Natural killer cell treated with Interleukin-12 subunit alpha and Interleukin-12 subunit beta and Interleukin-15 and Interleukin-18, amount 100 ng/mL, for 72 hours (primary cell): ENCODE measurements at regions not wholly inside any gene's neighbourhood (a gene's known extent, or its start where the extent isn't known, plus 50 kb on each side); places are given as distances from the start of the nearest gene placed in this dataset.

Experiments
- ATAC-seq, 2 donors: fragments of 150-1000 bp; cut with Tn5 transposase in 1 of 2; sonication (Bioruptor Pico), chemical (Tn5 transposase) in 1 of 2; 2 replicates each; pipeline ENCODE4 v1.10.0; 2021
- DNase-seq: peaks from one replicate; pipeline ENCODE4 v3.0.0; 2022; ENCODE audit warnings: low spot score
- H3K27ac Mint-ChIP-seq, 2 donors: 1 replicate in 1 of 2; 2 replicates in 1 of 2; pipeline ENCODE4 v1.8.0; 2022; ENCODE audit warnings: mixed read lengths in 2 of 2, mild to moderate bottlenecking in 1 of 2, moderate library complexity in 1 of 2
- H3K27me3 Mint-ChIP-seq, 2 donors: 1 replicate in 1 of 2; 2 replicates in 1 of 2; pipeline ENCODE4 v1.8.0; 2022; ENCODE audit warnings: mixed read lengths in 2 of 2
- H3K36me3 Mint-ChIP-seq: one replicate; pipeline ENCODE4 v1.8.0; 2022; ENCODE audit warnings: mixed read lengths
- H3K4me1 Mint-ChIP-seq, 2 donors: 1 replicate in 1 of 2; 2 replicates in 1 of 2; pipeline ENCODE4 v1.8.0; 2022; ENCODE audit warnings: low read depth in 2 of 2, mixed read lengths in 2 of 2, mild to moderate bottlenecking in 1 of 2
- H3K4me3 Mint-ChIP-seq: one replicate; pipeline ENCODE4 v1.8.0; 2022; ENCODE audit warnings: mixed read lengths
- H3K9me3 Mint-ChIP-seq: 2 replicates; pipeline ENCODE4 v1.8.0; 2022; ENCODE audit warnings: mixed read lengths

DNA sequence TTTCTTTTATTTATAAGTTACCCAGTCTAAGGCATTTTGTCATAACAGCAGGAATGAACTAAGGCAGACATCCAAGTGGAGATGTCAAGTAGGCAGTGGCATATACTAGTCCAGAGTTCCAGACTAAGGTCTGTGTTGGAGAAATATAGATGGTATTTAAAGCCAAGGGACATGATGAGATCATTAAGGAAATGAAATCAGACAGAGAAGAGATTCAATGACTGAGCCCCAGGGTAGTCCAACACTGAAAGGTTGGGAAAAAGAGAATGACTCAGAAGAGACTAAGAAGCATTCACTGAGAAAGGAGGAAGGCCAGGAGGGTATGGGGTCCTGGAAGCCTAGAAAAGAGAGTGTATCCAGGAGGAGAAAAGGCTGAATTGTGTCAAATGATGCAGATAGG lies 442.2 kb upstream of the CCDC196 start:
- ATAC-seq, result no peak
- H3K36me3 Mint-ChIP-seq, result no peaks in the 10 kb centered on the region
- no peak overlapping the region for H3K27ac Mint-ChIP-seq
- H3K9me3 Mint-ChIP-seq, result no peaks in the 10 kb centered on the region
- no peak for DNase-seq
- H3K4me1 Mint-ChIP-seq, result no peaks in the 10 kb centered on the region
- no peak overlapping the region for H3K4me3 Mint-ChIP-seq
- peaks cover 23 to 26% of the 10 kb centered on the region in 2 donors for H3K27me3 Mint-ChIP-seq

DNA sequence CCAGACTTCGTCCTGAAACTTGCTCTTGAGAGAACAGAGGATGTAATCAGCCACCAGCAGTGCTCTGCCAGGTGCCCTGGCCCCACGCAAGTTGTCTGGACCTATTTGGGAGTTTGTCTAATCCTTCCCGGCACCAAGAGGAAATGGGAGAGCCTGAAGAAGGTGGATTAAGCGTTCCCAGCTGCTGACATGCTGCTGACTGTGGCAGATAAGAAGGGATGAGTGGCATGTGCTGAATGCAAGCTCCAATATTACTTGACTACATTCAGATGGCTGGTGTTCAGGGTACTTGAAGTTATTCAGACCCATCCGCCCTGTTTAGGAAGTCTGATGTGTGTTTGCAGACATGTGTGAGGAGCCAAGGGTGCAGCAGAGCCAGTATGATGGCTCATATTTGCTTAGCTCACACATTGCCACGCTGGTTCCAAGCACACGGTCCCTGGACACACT lies 440.6 kb upstream of the CCDC196 start:
- H3K27ac Mint-ChIP-seq, result no peak overlapping the region
- no peak for DNase-seq
- H3K27me3 Mint-ChIP-seq, result peaks cover 22 to 29% of the 10 kb centered on the region in 2 donors
- ATAC-seq, result no peak
- H3K36me3 Mint-ChIP-seq, result no peaks in the 10 kb centered on the region
- no peaks in the 10 kb centered on the region for H3K4me1 Mint-ChIP-seq
- no peak overlapping the region for H3K4me3 Mint-ChIP-seq
- H3K9me3 Mint-ChIP-seq, result no peaks in the 10 kb centered on the region

DNA sequence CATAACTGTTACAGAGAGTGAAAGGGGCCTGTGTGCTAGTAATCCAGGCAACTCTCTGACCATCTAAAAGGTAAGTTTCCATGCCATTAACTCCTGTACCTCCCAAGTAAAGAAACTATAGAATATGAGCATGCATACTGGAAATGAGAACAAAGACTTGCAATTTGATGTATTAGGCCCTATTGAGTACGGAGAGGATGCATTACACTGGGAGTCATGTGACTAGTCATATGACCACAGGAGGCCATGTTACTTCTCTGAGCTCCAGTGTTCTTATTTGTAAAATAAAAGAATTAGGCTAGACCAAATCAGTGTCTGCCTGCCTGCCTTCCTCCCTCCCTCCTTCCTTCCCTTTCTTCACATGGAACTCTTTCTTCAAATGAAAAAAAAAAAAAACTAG lies 440.1 kb upstream of the CCDC196 start:
- Mint-ChIP-seq H3K9me3 (no peaks in the 10 kb centered on the region), H3K27me3 (peaks cover 22 to 27% of the 10 kb centered on the region in 2 donors), H3K27ac (no peak overlapping the region), H3K36me3 (no peaks in the 10 kb centered on the region), H3K4me1 (no peaks in the 10 kb centered on the region), H3K4me3 (no peak overlapping the region)
- ATAC-seq (no peak), DNase-seq (no peak)

DNA sequence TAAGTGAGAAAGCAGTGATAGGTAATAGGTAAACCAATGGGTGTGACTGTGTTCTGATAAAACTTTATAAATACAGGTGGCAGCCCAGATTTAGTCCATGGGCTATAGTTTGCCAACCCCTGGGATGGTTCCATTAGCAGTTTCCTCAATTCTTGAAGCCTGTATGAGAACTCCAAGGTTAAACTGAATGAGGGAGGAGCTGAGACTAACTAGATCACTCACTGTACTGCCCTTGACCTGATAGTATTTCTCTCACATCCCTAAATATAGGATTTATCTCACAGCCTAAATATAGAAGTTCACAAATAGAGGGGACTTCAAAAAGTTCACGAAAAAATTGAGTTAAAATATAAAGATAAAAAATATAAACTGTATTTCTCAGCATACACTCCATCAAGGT lies 439.6 kb upstream of the CCDC196 start:
- Mint-ChIP-seq H3K4me3 (no peak overlapping the region), H3K9me3 (no peaks in the 10 kb centered on the region), H3K27me3 (peaks cover 19 to 27% of the 10 kb centered on the region in 2 donors), H3K36me3 (no peaks in the 10 kb centered on the region), H3K27ac (no peak overlapping the region), H3K4me1 (no peaks in the 10 kb centered on the region)
- ATAC-seq (no peak), DNase-seq (no peak)

DNA sequence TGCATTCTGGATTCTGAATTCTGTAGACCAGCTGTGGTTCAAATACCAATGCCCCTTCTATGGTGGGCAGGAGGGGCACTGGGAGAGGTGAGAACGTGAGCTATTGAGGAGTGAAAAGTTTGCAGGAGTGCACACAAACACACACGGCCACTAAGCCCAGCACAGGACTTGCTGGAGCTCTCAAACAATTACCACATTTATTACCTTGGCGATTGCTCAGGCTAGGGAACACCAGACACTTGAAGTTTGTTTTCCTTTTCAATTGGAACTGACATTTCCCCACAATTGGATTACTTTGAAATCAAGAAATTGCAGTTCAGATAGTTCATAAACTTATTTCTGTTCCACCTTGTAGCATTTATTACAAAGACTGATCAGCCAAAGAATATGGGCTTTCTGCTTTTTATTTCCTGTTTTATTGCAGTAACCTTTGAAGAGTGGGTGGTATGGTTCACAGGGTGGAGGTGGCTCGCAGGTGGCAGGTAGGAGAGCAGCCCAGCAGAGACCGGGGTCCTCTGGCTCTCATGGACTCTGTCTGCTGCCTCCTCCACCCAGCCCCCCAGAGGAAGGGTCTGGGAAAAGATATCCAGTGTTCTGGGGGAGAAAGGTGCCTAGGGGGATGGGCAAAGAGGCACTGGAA lies 429.8 kb upstream of the CCDC196 start:
- no peak overlapping the region for H3K27ac Mint-ChIP-seq
- DNase-seq, result no peak
- no peaks in the 10 kb centered on the region for H3K4me1 Mint-ChIP-seq
- peaks cover 6 to 16% of the 10 kb centered on the region in 2 donors for H3K27me3 Mint-ChIP-seq
- no peaks in the 10 kb centered on the region for H3K36me3 Mint-ChIP-seq
- H3K9me3 Mint-ChIP-seq, result no peaks in the 10 kb centered on the region
- no peak overlapping the region for H3K4me3 Mint-ChIP-seq
- peak in 1 of 2 donors; percentile 24 for ATAC-seq

DNA sequence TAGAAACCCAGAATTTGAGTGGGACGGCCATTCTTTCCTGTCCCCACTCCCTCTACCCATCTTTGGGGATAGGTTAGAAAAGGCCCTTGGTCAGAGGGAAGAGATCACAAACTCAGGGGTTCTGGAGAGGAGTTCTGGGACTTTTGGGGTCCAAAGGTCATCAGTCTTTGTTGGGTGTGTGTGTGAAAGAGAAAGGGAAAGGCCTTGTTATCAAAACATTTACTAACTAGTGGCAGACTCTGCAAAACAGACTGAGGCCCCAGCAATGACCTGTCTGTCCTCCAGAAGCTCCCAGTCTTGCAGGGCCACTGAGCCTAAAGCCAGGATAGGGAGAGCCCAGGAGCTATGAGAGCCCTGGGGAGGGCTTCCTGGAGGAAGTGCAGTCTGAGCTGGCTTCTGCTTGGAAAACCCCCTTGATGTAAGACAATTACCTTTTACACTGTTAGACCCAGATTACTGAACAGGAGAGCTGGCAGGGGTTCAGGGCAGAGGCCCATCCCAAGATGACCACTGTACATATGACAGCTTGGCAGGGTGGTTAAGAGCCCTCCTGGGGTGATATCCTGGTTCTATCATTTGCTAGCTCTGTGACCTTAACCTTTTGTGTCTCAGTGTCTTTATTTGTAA lies 429.1 kb upstream of the CCDC196 start:
- H3K27ac Mint-ChIP-seq, result no peak overlapping the region

DNA sequence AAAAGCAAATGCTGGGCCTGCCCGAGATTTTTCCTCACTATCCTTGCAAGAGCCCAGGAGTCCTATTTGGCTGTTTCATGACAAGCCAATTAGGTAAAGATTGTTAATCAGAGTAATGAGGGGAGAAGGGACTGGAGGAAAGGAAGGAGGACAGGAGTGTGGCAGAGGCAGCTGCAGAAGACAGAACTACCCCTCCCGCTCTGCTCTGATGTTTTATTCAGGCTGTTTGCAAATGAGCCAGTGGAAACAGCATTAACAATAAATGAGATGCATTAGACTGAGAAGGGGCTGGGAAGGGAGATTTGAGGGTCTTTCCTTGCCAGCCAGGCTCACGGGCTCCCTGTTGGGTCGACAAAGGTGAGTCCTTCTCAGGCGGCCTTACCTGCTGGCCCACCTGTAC lies 421.0 kb upstream of the CCDC196 start:
- H3K9me3 Mint-ChIP-seq, result no peaks in the 10 kb centered on the region
- peaks cover 5 to 14% of the 10 kb centered on the region in 2 donors for H3K27me3 Mint-ChIP-seq
- H3K27ac Mint-ChIP-seq, result no peak overlapping the region
- no peaks in the 10 kb centered on the region for H3K4me1 Mint-ChIP-seq
- no peak overlapping the region for H3K4me3 Mint-ChIP-seq
- ATAC-seq, result no peak
- DNase-seq, result no peak
- no peaks in the 10 kb centered on the region for H3K36me3 Mint-ChIP-seq

More for the DNA sequence above, 429.1 kb upstream of the CCDC196 start:
- Mint-ChIP-seq H3K4me3 (no peak overlapping the region), H3K4me1 (no peaks in the 10 kb centered on the region), H3K36me3 (no peaks in the 10 kb centered on the region), H3K9me3 (no peaks in the 10 kb centered on the region), H3K27me3 (peaks cover 6 to 14% of the 10 kb centered on the region in 2 donors)
- ATAC-seq, result peak in 1 of 2 donors; percentile 36
- DNase-seq, result no peak

DNA sequence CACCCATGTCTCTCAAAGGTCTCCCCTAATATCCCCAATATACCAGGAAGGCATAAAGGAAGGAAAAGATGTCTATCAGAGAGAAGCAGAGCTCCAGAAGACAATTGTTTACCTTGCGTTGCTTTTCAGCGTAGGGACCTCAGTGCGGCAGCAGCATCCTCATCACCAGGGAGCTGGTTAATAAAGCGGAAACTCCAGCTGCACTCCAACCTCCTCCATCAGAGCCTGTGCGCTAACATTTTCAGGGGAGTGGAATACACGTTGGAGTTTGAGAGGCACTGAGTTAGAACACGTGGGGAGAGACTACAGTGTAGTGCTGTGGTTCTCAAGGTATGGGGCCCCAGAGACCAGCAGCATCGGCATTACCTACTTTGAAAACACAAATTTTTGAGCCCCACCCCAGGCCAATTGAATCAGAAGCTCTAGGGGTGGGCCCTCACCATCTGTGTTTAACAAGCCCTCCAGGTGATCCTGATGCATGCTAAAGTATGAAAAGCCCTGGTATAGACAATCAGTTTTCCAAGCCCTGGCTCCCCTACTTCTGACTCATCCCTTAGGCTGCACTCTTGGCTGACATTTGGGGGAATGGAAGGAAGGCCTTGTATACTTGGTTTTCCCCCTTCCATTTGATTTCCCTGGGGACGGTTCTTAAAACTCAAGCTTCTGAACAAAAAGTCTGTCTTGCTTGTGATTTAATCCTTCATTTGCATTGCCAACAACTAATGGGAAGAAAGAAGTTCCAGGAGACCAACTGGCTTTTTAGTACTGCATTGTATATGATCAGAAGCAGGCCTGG lies 419.0 kb upstream of the CCDC196 start:
- Mint-ChIP-seq H3K9me3 (no peaks in the 10 kb centered on the region), H3K27ac (no peak overlapping the region), H3K4me3 (no peak overlapping the region), H3K4me1 (peaks cover 0 to 4% of the 10 kb centered on the region in 2 donors), H3K27me3 (peaks cover 10 to 24% of the 10 kb centered on the region in 2 donors), H3K36me3 (no peaks in the 10 kb centered on the region)
- DNase-seq (no peak), ATAC-seq (peak in 1 of 2 donors; percentile 17)

DNA sequence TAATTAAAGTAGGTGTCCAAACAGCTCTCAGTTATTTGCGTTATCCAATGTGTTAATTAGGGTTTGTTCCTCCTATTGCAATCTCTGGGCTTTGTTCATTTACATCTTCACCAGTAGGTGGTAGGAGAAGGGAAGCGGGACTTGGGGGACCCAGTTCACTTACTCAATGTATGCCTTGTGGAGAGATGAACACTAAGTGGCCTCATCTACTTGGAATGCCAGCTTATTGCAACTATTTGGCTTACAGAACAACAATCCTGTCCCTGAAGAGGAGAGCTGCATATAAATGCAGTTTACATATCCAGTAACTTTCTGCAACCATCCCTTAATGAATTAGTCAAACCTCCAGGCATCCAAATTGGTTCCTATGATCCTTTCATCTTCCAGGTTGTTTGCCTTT lies 417.1 kb upstream of the CCDC196 start:
- Mint-ChIP-seq H3K27me3 (peaks cover 10 to 24% of the 10 kb centered on the region in 2 donors), H3K4me3 (no peak overlapping the region)

DNA sequence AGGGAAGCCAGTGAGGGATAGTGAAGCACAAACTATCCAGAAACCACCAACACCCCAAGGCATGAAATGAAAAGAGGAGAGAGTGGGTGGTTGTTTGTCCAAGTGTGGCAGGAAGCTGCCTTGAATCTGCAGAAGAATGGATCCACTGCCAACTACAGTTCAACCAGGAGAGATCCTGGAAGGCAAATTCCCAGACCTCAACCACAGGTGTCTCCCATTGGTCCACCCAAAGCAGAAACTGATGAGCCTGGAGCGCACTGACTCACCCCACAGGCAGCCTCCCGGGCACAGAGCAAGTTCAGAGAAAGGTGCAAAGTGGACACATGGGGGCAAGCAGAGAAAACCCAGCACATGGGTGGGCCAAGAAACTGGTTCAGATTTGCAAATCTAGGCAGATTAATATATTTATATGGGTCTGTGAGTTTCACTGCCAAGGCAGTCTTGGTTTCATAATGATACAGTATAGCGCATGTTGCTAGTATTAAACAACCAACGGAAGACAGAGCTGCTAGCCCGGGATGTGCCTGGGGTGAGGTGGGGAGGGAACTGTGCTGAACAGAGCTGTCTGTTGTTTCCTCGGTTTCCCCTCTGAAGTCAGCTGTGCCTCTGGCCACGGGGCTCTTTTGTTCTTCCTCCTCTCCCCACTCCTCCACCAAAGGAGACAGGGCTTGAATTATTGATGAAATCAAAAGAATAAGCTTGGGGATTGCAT lies 416.2 kb upstream of the CCDC196 start:
- no peaks in the 10 kb centered on the region for H3K9me3 Mint-ChIP-seq
- peaks cover 10 to 24% of the 10 kb centered on the region in 2 donors for H3K27me3 Mint-ChIP-seq
- no peak overlapping the region for H3K27ac Mint-ChIP-seq
- ATAC-seq (peak in 1 of 2 donors; percentile 17), DNase-seq (no peak)
- no peak overlapping the region for H3K4me3 Mint-ChIP-seq
- peaks cover 0 to 4% of the 10 kb centered on the region in 2 donors for H3K4me1 Mint-ChIP-seq
- no peaks in the 10 kb centered on the region for H3K36me3 Mint-ChIP-seq

More for the DNA sequence above, 417.1 kb upstream of the CCDC196 start:
- no peak overlapping the region for H3K27ac Mint-ChIP-seq
- H3K4me1 Mint-ChIP-seq, result peaks cover 0 to 4% of the 10 kb centered on the region in 2 donors
- H3K36me3 Mint-ChIP-seq, result no peaks in the 10 kb centered on the region
- no peak for DNase-seq
- ATAC-seq, result no peak
- H3K9me3 Mint-ChIP-seq, result no peaks in the 10 kb centered on the region

DNA sequence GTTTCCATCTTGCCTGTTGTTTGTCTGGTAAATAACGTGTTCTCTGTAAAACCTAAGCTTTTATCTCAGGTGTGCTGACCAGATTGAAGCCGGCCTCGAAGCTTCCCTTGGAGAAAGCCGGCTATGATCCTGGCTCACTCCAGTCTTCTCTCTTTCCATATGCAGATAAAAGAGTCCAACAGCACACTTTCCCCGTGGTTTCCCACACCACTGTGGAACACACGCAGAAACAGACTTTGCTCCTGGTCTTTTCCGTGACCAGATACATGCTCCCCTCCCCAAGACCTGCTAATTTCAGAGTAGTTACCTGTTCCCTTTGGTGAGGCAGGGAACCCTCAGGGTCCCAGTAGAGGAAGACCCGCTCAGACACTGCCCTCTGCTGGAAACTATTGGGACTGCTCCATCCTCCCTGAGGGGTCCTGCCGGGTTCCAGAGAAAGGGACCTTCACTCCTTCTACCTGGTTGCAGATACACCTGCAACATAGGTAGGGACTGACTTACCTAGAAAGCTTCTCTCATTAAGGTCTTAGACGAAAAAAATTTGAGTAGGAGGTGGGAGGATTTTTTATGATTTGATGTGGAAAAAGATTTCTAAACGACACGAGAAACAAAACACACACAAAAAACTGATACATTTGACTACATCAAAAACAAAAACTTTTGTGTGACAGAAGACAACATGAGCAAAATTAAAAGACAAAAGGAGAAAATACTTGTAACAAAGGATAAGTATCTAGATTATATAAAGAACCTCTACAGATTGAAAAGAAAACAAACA lies 415.4 kb upstream of the CCDC196 start:
- peak in 1 of 2 donors; percentile 66 for ATAC-seq
- H3K36me3 Mint-ChIP-seq, result no peaks in the 10 kb centered on the region
- no peak overlapping the region for H3K4me3 Mint-ChIP-seq
- H3K27ac Mint-ChIP-seq, result no peak overlapping the region
- H3K9me3 Mint-ChIP-seq, result no peaks in the 10 kb centered on the region
- peaks cover 0 to 4% of the 10 kb centered on the region in 2 donors for H3K4me1 Mint-ChIP-seq
- no peak for DNase-seq
- H3K27me3 Mint-ChIP-seq, result peaks cover 10 to 26% of the 10 kb centered on the region in 2 donors

DNA sequence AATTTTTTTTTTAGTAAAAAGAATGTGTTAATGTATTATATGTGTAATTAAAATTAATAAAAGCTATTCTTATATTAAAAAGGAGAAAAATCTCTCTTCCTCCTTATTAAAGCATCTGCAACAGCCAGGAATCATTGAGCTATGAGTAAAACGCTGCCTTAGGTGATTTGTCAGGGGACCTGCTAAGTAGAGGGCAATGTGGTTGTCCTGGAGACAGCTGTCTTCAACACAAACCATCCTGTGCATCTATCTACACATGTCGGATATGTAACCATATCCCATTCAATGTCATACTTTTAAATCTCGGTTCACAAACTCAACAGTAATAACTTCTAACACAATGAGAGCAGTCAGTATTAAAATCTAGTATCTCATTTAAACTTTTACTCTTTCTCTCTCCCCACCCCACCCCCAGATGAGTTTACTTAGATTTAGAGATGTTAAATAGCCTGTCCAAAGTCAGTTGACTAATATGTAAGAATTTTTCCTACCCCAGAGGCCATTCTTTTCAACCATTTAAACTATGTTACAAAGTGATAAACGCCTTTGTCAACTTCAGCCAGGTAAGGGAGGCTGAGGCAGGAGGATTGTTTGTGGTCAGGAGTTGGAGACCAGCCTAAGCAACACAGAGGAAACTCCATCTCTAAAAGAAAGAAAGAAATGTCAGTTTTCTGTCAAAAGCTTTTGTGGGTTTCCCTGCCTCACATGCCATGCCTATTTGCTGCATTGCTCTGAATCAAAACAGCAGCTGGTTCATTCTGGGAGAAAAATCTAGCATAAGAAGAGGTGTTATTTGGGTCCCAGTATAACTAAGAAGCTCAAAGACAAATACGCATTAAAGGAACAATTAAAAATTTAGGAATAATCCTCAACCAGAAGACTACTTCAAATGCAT lies 413.7 kb upstream of the CCDC196 start:
- no peak for ATAC-seq
- Mint-ChIP-seq H3K4me1 (peaks cover 0 to 4% of the 10 kb centered on the region in 2 donors), H3K36me3 (no peaks in the 10 kb centered on the region), H3K9me3 (no peaks in the 10 kb centered on the region), H3K27ac (no peak overlapping the region), H3K4me3 (no peak overlapping the region), H3K27me3 (peaks cover 10 to 41% of the 10 kb centered on the region in 2 donors)
- DNase-seq, result no peak
